ENCODE measurements at regions not wholly inside any gene's neighbourhood (a gene's known extent, or its start where the extent isn't known, plus 50 kb on each side); places are given as distances from the start of the nearest gene placed in this dataset.

- RAD21 ChIA-PET (ENCODE audit: unreplicated experiment) = no interaction called here
- no peak overlapping the region for H2AFZ ChIP-seq (ENCODE audit: control insufficient read depth, low read depth, low read length)
- DNase-seq (ENCODE audit: low read depth, low spot score) (no peak), ATAC-seq (no peak), FAIRE-seq (no peak)
- in situ Hi-C loops (cut with MboI) (no loop called here), intact Hi-C loops (cut with micrococcal nuclease; ENCODE audit: unreplicated experiment) (no loop called here)
- CTCF ChIA-PET = no interaction called here
- no peak overlapping the region for H3K9ac ChIP-seq (ENCODE audit: control insufficient read depth, insufficient read depth, low read length)
- SMC1A ChIA-PET (ENCODE audit: uncharacterized antibody, unreplicated experiment) = interaction anchor here (1.5 kb wide), 1 partner anchor 12 kb away, joined by 4 read pairs; no protein-coding TSS in a partner anchor
- POLR2A ChIA-PET = no interaction called here
- H3K4me1 ChIP-seq (ENCODE audit: control insufficient read depth, insufficient read depth, low read length) = no peaks in the 10 kb centered on the region
- H3K79me2 ChIP-seq (ENCODE audit: control insufficient read depth, insufficient read depth, low read length) = no peaks in the 10 kb centered on the region
- H3K36me3 ChIP-seq (ENCODE audit: control insufficient read depth in 2 of 2, insufficient read depth in 2 of 2, low read length in 1 of 2) = no peaks in the 10 kb centered on the region
- H3K4me3 ChIP-seq = no peak overlapping the region
- H3K27ac ChIP-seq (ENCODE audit: control insufficient read depth, insufficient read depth) = no peak overlapping the region
- no peaks in the 10 kb centered on the region for H3K27me3 ChIP-seq (replicated peaks in 1 of 2; ENCODE audit: control insufficient read depth in 2 of 2, insufficient read depth in 2 of 2, low read length in 1 of 2)
- no TSS peak for BruUV-seq (replicated peaks)
- peaks cover 6% of the 10 kb centered on the region for H3K9me3 ChIP-seq (replicated peaks; ENCODE audit: control insufficient read depth, insufficient read depth, low read length)
- H3K4me2 ChIP-seq (ENCODE audit: control insufficient read depth, insufficient read depth) = no peak overlapping the region
- TF ChIP-seq RFX5 (IDR thresholded peaks at IDR 0.05; ENCODE audit: low read depth, low read length) = peak; percentile 31; the same call in 1 of the 2 replicates
- TF ChIP-seq BCL11A (IDR thresholded peaks at IDR 0.05; ENCODE audit: low read depth, low read length) = no peak
- 72% methylated on average over 2 of the region's 2 CpGs for whole genome bisulfite sequencing (ENCODE audit: insufficient coverage, insufficient replicate concordance, low lambda C conversion rate, missing lambda C conversion rate)
- H4K20me1 ChIP-seq (ENCODE audit: control insufficient read depth, insufficient read depth) = no peaks in the 10 kb centered on the region
Measured at GRCh38 chr6:14889188-14889587, 356.7 kb upstream of the JARID2 start.

- SMC1A ChIA-PET (ENCODE audit: uncharacterized antibody, unreplicated experiment) = interaction anchor here (1.5 kb wide), 1 partner anchor 13 kb away, joined by 4 read pairs; no protein-coding TSS in a partner anchor
- intact Hi-C loops (cut with micrococcal nuclease; ENCODE audit: unreplicated experiment) = no loop called here
- FAIRE-seq = no peak
- WGBS (ENCODE audit: insufficient coverage, insufficient replicate concordance, low lambda C conversion rate, missing lambda C conversion rate) = 76% methylated on average over 17 of the region's 17 CpGs
- no peak for DNase-seq (ENCODE audit: low read depth, low spot score)
- Histone ChIP-seq H3K27ac (ENCODE audit: control insufficient read depth, insufficient read depth) (no peak overlapping the region), H3K9me3 (replicated peaks; ENCODE audit: control insufficient read depth, insufficient read depth, low read length) (peaks cover 6% of the 10 kb centered on the region), H4K20me1 (ENCODE audit: control insufficient read depth, insufficient read depth) (no peaks in the 10 kb centered on the region), H3K4me1 (ENCODE audit: control insufficient read depth, insufficient read depth, low read length) (no peaks in the 10 kb centered on the region), H3K4me3 (no peak overlapping the region), H3K9ac (ENCODE audit: control insufficient read depth, insufficient read depth, low read length) (no peak overlapping the region), H3K27me3 (replicated peaks in 1 of 2; ENCODE audit: control insufficient read depth in 2 of 2, insufficient read depth in 2 of 2, low read length in 1 of 2) (no peaks in the 10 kb centered on the region), H2AFZ (ENCODE audit: control insufficient read depth, low read depth, low read length) (no peak overlapping the region), H3K4me2 (ENCODE audit: control insufficient read depth, insufficient read depth) (no peak overlapping the region), H3K36me3 (ENCODE audit: control insufficient read depth in 2 of 2, insufficient read depth in 2 of 2, low read length in 1 of 2) (no peaks in the 10 kb centered on the region), H3K79me2 (ENCODE audit: control insufficient read depth, insufficient read depth, low read length) (no peaks in the 10 kb centered on the region)
- RAD21 ChIA-PET (ENCODE audit: unreplicated experiment) = interaction anchor here (0.9 kb wide), 1 partner anchor 13 kb away, joined by 3 read pairs; no protein-coding TSS in a partner anchor
- CTCF ChIA-PET = no interaction called here
- in situ Hi-C loops (cut with MboI) = no loop called here
- no peak for ATAC-seq
- BruUV-seq (replicated peaks) = no TSS peak
- POLR2A ChIA-PET = no interaction called here
- TF ChIP-seq ZNF592 (IDR thresholded peaks at IDR 0.05) (no peak), KAT2A (conservative IDR thresholded peaks at IDR 0.05; ENCODE audit: control insufficient read depth, low read depth, low read length) (no peak), ZNF622 (IDR thresholded peaks at IDR 0.05) (no peak), POU2F2 (IDR thresholded peaks at IDR 0.05; ENCODE audit: borderline replicate concordance, low read depth, low read length) (no peak), MEF2A (IDR thresholded peaks at IDR 0.05; ENCODE audit: insufficient read depth, low read depth, low read length) (no peak), SREBF1 (IDR thresholded peaks at IDR 0.05; ENCODE audit: low read length) (no peak), FOXM1 (IDR thresholded peaks at IDR 0.05; ENCODE audit: low read depth, low read length) (no peak), SKIL (IDR thresholded peaks at IDR 0.05; ENCODE audit: low read depth, poor library complexity, severe bottlenecking) (no peak)
Measured at GRCh38 chr6:14889611-14890593, 356.0 kb upstream of the JARID2 start.

All from GM12878 (cell line).